Middle frontal gyrus (tissue), 1 donor: ENCODE measurements at regions not wholly inside any gene's neighbourhood (a gene's known extent, or its start where the extent isn't known, plus 50 kb on each side); places are given as distances from the start of the nearest gene placed in this dataset.

Experiments
- DNase-seq: peaks from one replicate; pipeline ENCODE4 v3.0.0-alpha.2; 2015; ENCODE audit warnings: low spot score; ENCODE audit errors: extremely low spot score

- no peak for DNase-seq
Observed at GRCh38 chr13:83995930-83996329, 113.7 kb upstream of the SLITRK1 start.

DNA sequence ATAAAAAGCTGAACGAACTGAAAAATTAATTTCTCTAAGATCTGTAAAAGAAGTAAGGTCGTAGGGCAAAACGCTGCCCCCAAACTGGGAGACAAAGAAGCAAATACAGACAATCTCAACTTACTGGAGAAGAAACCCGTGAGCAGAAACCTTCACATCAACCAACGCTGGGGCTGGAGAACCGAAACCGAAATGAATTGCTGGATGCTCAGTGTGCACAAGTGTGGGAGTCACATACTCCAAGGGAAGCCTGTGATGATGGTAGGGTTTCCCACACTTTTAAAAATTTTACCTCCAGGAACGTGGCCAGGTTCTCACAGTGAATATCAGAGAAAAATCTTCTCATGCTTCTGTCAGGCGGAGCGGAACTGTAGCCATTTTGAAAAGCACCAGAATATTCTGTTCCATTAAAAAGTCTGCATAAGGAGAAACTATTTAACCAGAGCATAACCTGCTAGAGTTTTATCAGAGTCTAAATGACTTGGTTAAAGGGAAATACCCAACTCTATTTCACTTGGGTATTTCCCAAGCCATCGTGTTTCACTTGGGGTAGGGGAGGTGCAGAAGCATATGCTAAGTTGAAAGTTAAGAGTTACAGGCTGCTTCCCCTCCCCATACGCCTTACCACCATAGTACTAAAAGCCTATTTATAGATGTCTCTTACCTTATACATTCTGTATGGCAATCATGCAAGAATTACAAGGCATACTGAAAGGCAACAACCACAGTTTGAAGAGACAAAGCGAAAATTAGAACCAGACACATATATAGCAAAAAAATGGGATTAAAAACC is 110.5 kb upstream of the SLITRK1 start:
- DNase-seq = no peak

- DNase-seq = no peak
Observed at GRCh38 chr13:83987394-83987793, 105.1 kb upstream of the SLITRK1 start.

GRCh38 chr13:83984793-83985192 is 102.5 kb upstream of the SLITRK1 start:
- DNase-seq = no peak

GRCh38 chr13:83980331-83980730 is 98.1 kb upstream of the SLITRK1 start:
- no peak for DNase-seq

- no peak for DNase-seq
Observed at GRCh38 chr13:83975655-83976165, 93.4 kb upstream of the SLITRK1 start.

DNA sequence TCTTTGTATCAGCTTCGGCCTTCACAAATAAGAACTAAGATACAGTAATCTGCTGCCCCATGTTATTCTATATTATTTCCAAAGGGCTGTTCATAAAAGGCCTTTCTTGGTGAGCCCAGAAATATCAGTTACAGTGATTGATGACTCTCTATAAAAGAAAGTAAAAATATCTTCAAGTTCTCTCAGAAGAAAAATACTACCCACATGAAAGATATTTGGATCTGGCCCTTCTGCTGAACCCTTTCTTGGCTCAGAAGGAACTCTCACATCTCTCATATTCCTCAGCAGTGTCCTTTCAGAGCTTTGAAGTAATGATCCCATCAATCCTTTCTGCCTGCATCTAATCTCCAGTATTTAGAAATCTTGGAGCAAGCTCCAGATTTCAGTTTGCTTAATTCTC is 76.3 kb upstream of the SLITRK1 start:
- DNase-seq = no peak

DNA sequence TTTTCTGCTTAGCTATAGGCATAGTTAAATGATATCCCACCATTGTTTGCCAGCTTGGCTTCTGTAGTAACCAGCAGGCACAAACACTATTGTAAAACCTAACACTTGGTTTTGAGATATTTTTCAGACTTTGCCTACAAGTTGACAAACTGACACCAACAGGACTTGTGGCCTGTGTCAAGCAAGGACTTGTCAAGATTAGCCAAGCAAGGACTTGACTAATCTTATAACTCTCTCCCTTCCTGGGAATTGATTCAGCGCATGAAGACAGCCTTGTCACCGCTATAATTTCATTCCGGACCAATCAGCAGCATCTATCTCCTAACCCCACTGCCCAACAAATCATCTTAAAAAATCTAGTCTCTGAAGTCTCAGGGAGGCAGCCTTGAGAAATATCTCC is 72.7 kb upstream of the SLITRK1 start:
- no peak for DNase-seq

DNA sequence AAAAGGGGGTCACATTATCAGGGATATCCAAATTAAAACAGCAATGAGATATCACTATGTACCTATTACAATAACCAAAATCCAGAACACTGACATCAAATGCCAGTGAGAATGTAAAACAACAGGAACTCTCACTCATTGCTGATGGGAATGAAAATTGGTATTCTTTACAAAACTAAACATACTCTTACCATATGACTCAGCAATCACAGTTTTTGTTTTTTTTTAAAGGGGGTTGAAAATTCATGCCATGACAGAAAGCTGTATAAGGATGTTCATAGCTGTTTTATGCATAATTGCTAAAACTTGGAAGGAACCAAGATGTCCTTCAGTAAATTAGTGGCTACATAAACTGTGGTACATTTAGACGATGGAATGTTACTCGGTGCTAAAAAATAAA is 71.6 kb upstream of the SLITRK1 start:
- DNase-seq = no peak

DNA sequence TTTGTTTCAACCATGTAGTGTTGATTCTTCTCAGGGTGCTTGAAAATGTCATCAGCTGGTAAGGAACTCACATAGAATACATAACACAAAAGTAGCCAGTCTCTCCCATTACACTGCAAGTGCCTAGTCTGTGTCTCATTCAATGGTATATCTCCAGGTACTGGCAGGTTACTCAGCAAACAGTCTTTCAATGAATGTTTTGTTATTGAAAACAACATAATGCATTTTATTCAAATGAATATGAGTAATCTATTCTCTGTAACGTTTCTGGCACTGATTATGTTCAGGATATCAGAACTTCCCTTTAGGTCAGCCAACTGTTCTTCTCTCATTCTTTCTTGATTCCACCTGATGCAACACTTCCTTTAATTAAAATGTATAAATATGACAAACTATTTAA is 68.0 kb upstream of the SLITRK1 start:
- DNase-seq = no peak

DNA sequence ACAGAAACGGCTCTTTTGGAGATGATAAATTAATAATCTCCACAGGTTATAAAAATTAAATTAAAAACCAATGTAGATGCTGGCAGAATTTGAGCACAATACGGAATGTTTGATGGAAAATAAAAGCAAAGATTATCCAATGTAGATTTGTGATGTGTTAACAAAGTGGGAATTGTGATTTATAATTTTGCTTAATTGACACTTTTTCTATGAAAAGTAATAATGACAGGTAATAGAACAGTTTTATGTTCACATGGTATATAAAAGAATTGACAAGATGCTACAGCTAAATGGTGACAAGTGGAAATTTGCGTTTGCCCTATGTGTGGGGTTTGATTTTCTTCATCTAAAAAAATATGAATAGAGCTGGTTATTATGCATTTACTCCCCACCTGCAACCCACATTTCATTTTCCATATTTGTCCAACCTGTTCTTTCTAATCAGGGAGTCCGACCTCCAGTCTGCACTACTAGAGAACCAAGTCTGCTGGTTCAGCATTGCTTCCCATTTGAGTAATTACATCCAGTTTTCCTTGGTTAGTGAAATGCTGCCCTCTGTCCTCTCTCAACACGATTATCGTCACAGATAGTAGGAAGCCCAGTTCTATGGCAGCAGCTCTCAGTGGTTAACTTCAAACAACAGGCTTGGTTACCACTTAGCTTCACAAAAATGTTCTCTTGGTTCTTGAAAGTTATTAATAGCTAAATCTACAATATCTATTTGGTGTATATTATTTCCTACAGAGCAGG is 61.4 kb upstream of the SLITRK1 start:
- DNase-seq = no peak

DNA sequence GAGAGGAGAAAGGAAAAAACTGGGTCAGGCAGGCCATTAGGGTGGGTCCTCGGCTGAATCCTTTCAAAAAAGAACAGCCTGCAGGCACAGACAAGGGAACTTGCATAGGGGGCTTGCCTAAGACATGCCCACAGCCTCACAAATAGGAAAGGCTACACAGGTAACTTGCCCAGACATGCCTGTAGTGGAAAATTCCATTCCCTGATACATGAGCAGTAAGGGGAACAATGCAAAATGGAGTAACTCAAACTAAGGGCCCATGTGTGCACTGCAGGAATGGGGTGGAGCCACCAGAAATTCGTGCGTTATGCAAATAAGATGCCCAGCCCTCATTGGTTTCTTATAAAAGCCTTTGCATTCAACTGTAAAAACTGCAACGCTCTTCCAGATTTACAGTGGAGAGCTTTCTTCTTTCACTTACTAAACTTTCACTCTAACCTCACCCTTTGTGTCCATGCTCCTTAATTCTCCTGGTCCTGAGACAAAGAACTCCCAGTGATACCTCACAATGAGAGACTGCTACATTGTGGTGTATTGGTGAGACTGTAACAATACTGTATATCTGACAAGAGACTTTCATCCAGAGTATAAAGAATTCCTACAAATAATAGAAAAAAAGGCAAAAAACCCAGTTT is 59.5 kb upstream of the SLITRK1 start:
- no peak for DNase-seq

GRCh38 chr13:83940742-83941141 is 58.5 kb upstream of the SLITRK1 start:
- DNase-seq = no peak

DNA sequence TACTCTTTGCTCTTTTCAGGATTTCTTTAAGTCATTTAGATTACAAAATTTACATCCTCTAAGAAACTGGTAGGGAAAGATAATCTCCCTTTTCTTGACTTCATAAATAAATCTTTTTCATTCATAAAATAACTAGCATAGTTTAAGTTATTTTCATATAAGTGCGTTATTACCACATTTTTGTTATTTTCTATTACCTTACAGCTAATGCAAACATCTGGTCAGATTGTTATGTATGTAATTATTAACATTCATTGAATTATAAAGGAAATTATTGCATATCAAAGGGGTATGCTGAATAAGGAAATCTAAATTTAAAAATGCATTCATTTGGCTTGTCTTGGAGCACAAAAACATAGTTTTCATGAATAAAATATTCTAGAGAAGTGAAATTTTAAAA is 55.3 kb upstream of the SLITRK1 start:
- DNase-seq = no peak

DNA sequence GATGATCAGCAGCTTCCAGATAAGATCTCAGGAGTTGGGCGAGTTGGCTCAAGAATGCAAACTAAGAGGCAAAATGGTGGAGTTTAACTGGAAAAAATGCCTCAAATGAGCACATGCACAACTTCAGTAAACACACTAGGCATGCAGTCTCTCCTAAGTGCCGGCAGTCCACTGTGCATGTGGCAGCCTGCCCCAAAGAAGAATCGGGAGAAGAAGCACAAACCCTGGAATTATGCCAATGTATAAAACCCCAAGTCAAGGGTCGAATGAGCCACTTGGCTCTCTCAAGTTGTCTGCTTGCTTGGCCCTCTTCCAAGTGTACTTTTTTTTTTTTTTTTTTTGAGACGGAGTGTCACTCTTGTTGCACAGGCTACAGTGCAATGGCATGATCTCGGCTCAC is 53.3 kb upstream of the SLITRK1 start:
- no peak for DNase-seq
